Neuronal stem cell (in vitro differentiated cells): ENCODE measurements at regions not wholly inside any gene's neighbourhood (a gene's known extent, or its start where the extent isn't known, plus 50 kb on each side); places are given as distances from the start of the nearest gene placed in this dataset.

Source experiments
- DNase-seq: peaks from one replicate; pipeline ENCODE4 v3.0.0-alpha.2; 2013; ENCODE audit warnings: low spot score
- H2AFZ ChIP-seq: one replicate; pipeline ENCODE4 v1.6.1; 2013; ENCODE audit warnings: mild to moderate bottlenecking, low read length, inconsistent platforms
- H2AK5ac ChIP-seq: 2 replicates; pipeline ENCODE4 v1.6.1; 2013; ENCODE audit warnings: low read depth, mild to moderate bottlenecking, inconsistent platforms, low read length, moderate library complexity, mixed read lengths
- H2BK120ac ChIP-seq: 2 replicates; pipeline ENCODE4 v1.6.1; 2013; ENCODE audit warnings: low read depth, mild to moderate bottlenecking, inconsistent platforms, low read length, moderate library complexity, mixed read lengths
- H2BK12ac ChIP-seq: one replicate; pipeline ENCODE4 v1.6.1; 2013; ENCODE audit warnings: low read length, inconsistent platforms
- H2BK15ac ChIP-seq: 2 replicates; pipeline ENCODE4 v1.6.1; 2013; ENCODE audit warnings: mild to moderate bottlenecking, low read length, inconsistent platforms, mixed read lengths
- H2BK5ac ChIP-seq: one replicate; pipeline ENCODE4 v1.6.1; 2013; ENCODE audit warnings: inconsistent platforms, mild to moderate bottlenecking, low read length, moderate library complexity
- H3K14ac ChIP-seq: one replicate; pipeline ENCODE4 v1.6.1; 2013; ENCODE audit warnings: low read length, inconsistent platforms
- H3K18ac ChIP-seq: 2 replicates; pipeline ENCODE4 v1.6.1; 2013; ENCODE audit warnings: low read length, inconsistent platforms
- H3K23ac ChIP-seq: 2 replicates; pipeline ENCODE4 v1.6.1; 2013; ENCODE audit warnings: low read depth, mild to moderate bottlenecking, mixed read lengths, low read length, inconsistent platforms; ENCODE audit not compliant: poor library complexity
- H3K27ac ChIP-seq: replicated peaks from 3 replicates; pipeline ENCODE4 v1.5.1; 2013; ENCODE audit warnings: low read length, inconsistent platforms
- H3K27me3 ChIP-seq, 3 experiments: 2 replicates each; pipeline ENCODE4 v1.6.1; 2013; ENCODE audit warnings: low read length in 3 of 3, mild to moderate bottlenecking in 2 of 3, inconsistent platforms in 1 of 3, low read depth in 1 of 3, mixed read lengths in 1 of 3, moderate library complexity in 1 of 3; ENCODE audit not compliant: control insufficient read depth in 3 of 3, insufficient read depth in 3 of 3
- H3K36me3 ChIP-seq, 2 donors: replicated peaks in 1 of 2; 2 replicates each; pipeline ENCODE4 v1.6.1; 2013; ENCODE audit warnings: low read length in 2 of 2; ENCODE audit not compliant: control insufficient read depth in 2 of 2, insufficient read depth in 2 of 2
- H3K4ac ChIP-seq: 2 replicates; pipeline ENCODE4 v1.6.1; 2013; ENCODE audit warnings: inconsistent platforms, mild to moderate bottlenecking, low read length, moderate library complexity
- H3K4me1 ChIP-seq, 2 donors: 1 replicate in 1 of 2; 2 replicates in 1 of 2; pipeline ENCODE4 v1.6.1; 2013; ENCODE audit warnings: low read length in 2 of 2, low read depth in 1 of 2; ENCODE audit not compliant: control insufficient read depth in 2 of 2, insufficient read depth in 1 of 2
- H3K4me2 ChIP-seq: one replicate; pipeline ENCODE4 v1.6.1; 2013; ENCODE audit warnings: mild to moderate bottlenecking, low read length, inconsistent platforms; ENCODE audit not compliant: insufficient read depth, poor library complexity, severe bottlenecking
- H3K4me3 ChIP-seq, 2 donors: 2 replicates each; pipeline ENCODE4 v1.5.1; 2013; ENCODE audit warnings: low read length in 2 of 2, mild to moderate bottlenecking in 2 of 2, inconsistent platforms in 1 of 2, moderate library complexity in 1 of 2
- H3K79me1 ChIP-seq: one replicate; pipeline ENCODE4 v1.6.1; 2013; ENCODE audit warnings: low read depth, mild to moderate bottlenecking, inconsistent platforms, low read length, moderate library complexity
- H3K9ac ChIP-seq: one replicate; pipeline ENCODE4 v1.6.1; 2013; ENCODE audit warnings: mild to moderate bottlenecking, low read depth, low read length, inconsistent platforms; ENCODE audit not compliant: poor library complexity
- H3K9me3 ChIP-seq, 2 donors: replicated peaks in 1 of 2; 2 replicates each; pipeline versions ENCODE3 to v1.6.1; 2013; ENCODE audit warnings: low read length in 2 of 2, mild to moderate bottlenecking in 2 of 2, inconsistent platforms in 1 of 2, low read depth in 1 of 2, mixed read lengths in 1 of 2, moderate library complexity in 1 of 2; ENCODE audit not compliant: control insufficient read depth in 2 of 2, insufficient read depth in 1 of 2
- H4K8ac ChIP-seq: one replicate; pipeline ENCODE4 v1.6.1; 2013; ENCODE audit warnings: low read depth, mild to moderate bottlenecking, inconsistent platforms, low read length, moderate library complexity
- H4K91ac ChIP-seq: one replicate; pipeline ENCODE4 v1.6.1; 2013; ENCODE audit warnings: low read length, low read depth, mild to moderate bottlenecking, inconsistent platforms; ENCODE audit not compliant: poor library complexity
- WGBS, 2 donors: extraction: QIAGEN DNeasy Blood & Tissue Kit; methylation state at CpG; one replicate each; pipeline ENCODE4 v1.1.7; 2013; ENCODE audit warnings: missing lambda C conversion rate in 2 of 2, mixed read lengths in 1 of 2; ENCODE audit not compliant: insufficient read length in 2 of 2, insufficient replicate concordance in 1 of 2; ENCODE audit errors: extremely low coverage in 2 of 2; 5-methylcytosine and 5-hydroxymethylcytosine counted together

DNA sequence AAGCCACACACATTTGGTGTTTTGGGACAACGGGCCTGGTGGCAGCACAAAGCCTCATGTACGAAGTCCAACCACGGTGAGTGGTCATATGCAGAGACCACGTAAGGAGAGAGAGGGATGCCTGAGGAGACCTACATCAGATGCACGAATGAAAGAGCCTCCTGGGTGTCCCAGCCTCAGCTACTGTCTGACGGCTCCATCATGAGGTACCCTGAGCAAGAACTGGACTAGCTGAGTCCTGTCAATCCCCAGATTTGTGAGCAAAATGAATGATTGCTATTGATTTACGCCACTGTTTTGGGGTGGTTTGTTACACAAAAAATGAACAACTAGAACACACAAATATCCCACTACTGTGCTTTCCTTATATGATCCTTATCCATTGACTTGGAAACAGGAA, 275.7 kb upstream of the KYNU start:
- H3K9me3 ChIP-seq, result peaks cover 0 to 2% of the 10 kb centered on the region in 2 donors
- no CpG with 5 or more reads among the region's 7 CpGs for WGBS, 2 donors

DNA sequence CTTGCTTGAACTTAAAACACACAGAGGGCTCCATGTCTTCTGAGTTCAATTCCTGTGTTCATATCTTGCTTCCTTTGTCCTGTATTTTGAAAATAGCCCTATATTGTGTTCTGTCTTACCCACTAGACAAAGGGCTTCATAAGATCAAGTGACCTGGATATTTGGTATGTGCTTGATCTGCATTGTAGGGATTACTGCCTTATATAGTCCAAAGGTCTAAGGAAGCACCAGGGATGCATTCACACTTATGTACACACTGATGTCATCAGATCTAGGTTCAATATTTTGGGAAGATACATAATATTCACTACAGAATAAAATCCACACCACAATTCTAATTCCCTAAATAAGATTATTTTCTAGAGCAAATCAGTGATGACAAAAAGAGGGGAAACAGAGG, 278.0 kb upstream of the KYNU start:
- H2BK15ac ChIP-seq, result no peak overlapping the region
- no peak overlapping the region for H3K23ac ChIP-seq
- no peak overlapping the region for H3K27ac ChIP-seq
- no peak overlapping the region for H3K4me3 ChIP-seq
- no peak overlapping the region for H2BK5ac ChIP-seq
- no peak overlapping the region for H2AK5ac ChIP-seq
- H2BK120ac ChIP-seq, result no peak overlapping the region
- H3K27me3 ChIP-seq, result no peaks in the 10 kb centered on the region
- H3K36me3 ChIP-seq, result no peaks in the 10 kb centered on the region
- no peak overlapping the region for H3K18ac ChIP-seq
- H3K9me3 ChIP-seq, result peaks cover 0 to 2% of the 10 kb centered on the region in 2 donors
- H4K91ac ChIP-seq, result no peak overlapping the region
- H2AFZ ChIP-seq, result no peak overlapping the region
- H3K4ac ChIP-seq, result no peak overlapping the region
- no peak overlapping the region for H3K4me2 ChIP-seq
- no peak for DNase-seq
- no peak overlapping the region for H3K14ac ChIP-seq
- H2BK12ac ChIP-seq, result no peak overlapping the region
- no peaks in the 10 kb centered on the region for H3K79me1 ChIP-seq
- H4K8ac ChIP-seq, result no peak overlapping the region
- no peak overlapping the region for H3K9ac ChIP-seq
- no peaks in the 10 kb centered on the region for H3K4me1 ChIP-seq

More for the DNA sequence above, 275.7 kb upstream of the KYNU start:
- Histone ChIP-seq H2AK5ac (no peak overlapping the region), H2BK120ac (no peak overlapping the region), H3K4ac (no peak overlapping the region), H3K4me3 (no peak overlapping the region), H3K23ac (no peak overlapping the region), H2BK12ac (no peak overlapping the region), H3K36me3 (no peaks in the 10 kb centered on the region), H3K27ac (no peak overlapping the region), H3K4me1 (no peaks in the 10 kb centered on the region), H4K91ac (no peak overlapping the region), H2BK5ac (no peak overlapping the region), H3K18ac (no peak overlapping the region), H3K27me3 (no peaks in the 10 kb centered on the region), H2AFZ (no peak overlapping the region), H3K9ac (no peak overlapping the region), H2BK15ac (no peak overlapping the region), H4K8ac (no peak overlapping the region), H3K4me2 (no peak overlapping the region), H3K14ac (peak overlapping the region; percentile 31), H3K79me1 (no peaks in the 10 kb centered on the region)
- DNase-seq, result no peak

DNA sequence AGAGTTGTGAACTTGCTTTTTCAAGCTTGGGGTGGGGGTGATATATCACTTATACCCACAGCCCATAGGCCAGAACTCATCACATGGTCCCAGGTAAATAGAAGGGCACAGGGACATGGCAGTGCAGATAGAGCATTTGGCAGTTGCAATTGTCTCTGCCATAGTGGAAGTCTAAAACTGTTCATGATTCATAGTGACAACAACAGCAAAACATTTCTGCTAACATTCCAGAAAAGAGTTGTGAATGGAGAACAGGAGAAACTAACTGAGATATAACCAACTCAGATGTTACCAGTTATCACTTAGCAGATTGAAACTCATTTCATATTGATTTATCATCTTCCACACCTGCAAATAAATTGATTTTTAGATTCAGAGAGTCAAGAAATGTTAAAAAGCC, 278.6 kb upstream of the KYNU start:
- Histone ChIP-seq H3K4me3 (no peak overlapping the region), H3K27ac (no peak overlapping the region), H3K23ac (no peak overlapping the region), H3K36me3 (no peaks in the 10 kb centered on the region), H3K27me3 (no peaks in the 10 kb centered on the region), H3K14ac (no peak overlapping the region), H2BK15ac (no peak overlapping the region), H3K4me2 (no peak overlapping the region), H3K79me1 (no peaks in the 10 kb centered on the region), H2BK5ac (no peak overlapping the region), H3K4ac (no peak overlapping the region), H2AK5ac (no peak overlapping the region), H2AFZ (no peak overlapping the region), H3K4me1 (no peaks in the 10 kb centered on the region), H4K91ac (no peak overlapping the region), H2BK120ac (no peak overlapping the region), H3K9me3 (peaks cover 0 to 2% of the 10 kb centered on the region in 2 donors), H3K18ac (no peak overlapping the region), H4K8ac (no peak overlapping the region), H3K9ac (no peak overlapping the region), H2BK12ac (no peak overlapping the region)
- no peak for DNase-seq

DNA sequence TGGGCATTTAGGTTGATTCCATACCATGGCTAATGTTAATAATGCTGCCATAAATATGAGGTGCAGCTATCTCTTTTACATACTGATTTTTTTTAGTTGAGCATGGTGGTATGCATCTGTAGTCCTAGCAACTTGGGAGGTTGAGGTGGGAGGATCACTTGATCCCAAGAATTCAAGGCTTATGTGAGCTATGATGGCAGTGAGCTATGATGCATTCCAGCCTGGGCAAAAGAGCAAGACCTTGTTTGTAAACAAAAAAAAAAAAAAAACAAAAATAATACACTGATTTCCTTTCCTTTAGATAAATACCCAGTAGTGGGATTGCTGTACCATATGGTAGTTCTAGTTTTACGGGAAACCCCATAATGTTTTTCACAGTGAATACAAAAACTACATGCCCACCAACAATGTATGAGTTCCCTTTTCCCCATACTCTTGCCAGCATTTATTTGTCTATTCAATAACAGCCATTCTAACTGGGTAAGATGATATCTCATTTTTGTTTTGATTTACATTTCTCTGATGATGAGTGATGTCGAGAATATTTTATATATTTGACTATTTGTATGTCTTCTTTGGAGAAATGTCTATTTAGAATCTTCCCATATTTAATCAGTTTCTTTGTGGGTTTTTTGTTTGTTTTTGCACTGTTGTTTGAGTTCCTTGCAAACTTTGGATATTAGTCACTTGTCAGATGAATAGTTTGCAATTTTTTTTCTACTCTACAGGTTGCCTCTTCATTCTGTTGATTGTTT, 281.0 kb upstream of the KYNU start:
- H3K9ac ChIP-seq, result no peak overlapping the region
- H3K4me2 ChIP-seq, result no peak overlapping the region
- no peak overlapping the region for H4K8ac ChIP-seq
- no peak overlapping the region for H3K23ac ChIP-seq
- H3K14ac ChIP-seq, result no peak overlapping the region
- no peak overlapping the region for H4K91ac ChIP-seq
- peaks cover 0 to 2% of the 10 kb centered on the region in 2 donors for H3K9me3 ChIP-seq
- no peaks in the 10 kb centered on the region for H3K36me3 ChIP-seq
- H2BK12ac ChIP-seq, result no peak overlapping the region
- H3K27me3 ChIP-seq, result no peaks in the 10 kb centered on the region
- WGBS, 2 donors, result no CpG with 5 or more reads among the region's 2 CpGs
- no peak overlapping the region for H2BK120ac ChIP-seq
- no peak overlapping the region for H3K4me3 ChIP-seq
- H2AK5ac ChIP-seq, result no peak overlapping the region
- no peak overlapping the region for H2AFZ ChIP-seq
- H3K27ac ChIP-seq, result no peak overlapping the region
- no peaks in the 10 kb centered on the region for H3K79me1 ChIP-seq
- no peak overlapping the region for H2BK5ac ChIP-seq
- no peak for DNase-seq
- no peak overlapping the region for H3K4ac ChIP-seq
- no peak overlapping the region for H2BK15ac ChIP-seq
- no peaks in the 10 kb centered on the region for H3K4me1 ChIP-seq
- no peak overlapping the region for H3K18ac ChIP-seq
